Calu3 (cell line): ENCODE measurements at regions not wholly inside any gene's neighbourhood (a gene's known extent, or its start where the extent isn't known, plus 50 kb on each side); places are given as distances from the start of the nearest gene placed in this dataset.
A peak's percentile ranks its signal among the peaks of the same experiment; 100 is the strongest.

ENCODE experiments used
- BruUV-seq: library from RNA; stranded (reverse); fragments of 400-500 nt; replicated peaks from 2 replicates; lab custom pipeline; 2021; lab: Mats Ljungman, UMichigan
- CTCF ChIA-PET: fragments of 300-600 bp; sonication (Branson Sonifier 250); formaldehyde crosslinking; loops from one replicate; lab custom pipeline; 2022; ENCODE audit warnings: antibody characterized with exemption; lab: Charles Lee
- DNase-seq: peaks from one replicate; pipeline ENCODE4 v3.0.0; 2022
- H3K27ac Mint-ChIP-seq: one replicate; pipeline ENCODE4 v1.8.0; 2022; ENCODE audit warnings: mixed read lengths; ENCODE audit not compliant: unreplicated experiment
- H3K27me3 Mint-ChIP-seq: one replicate; pipeline ENCODE4 v1.8.0; 2022; ENCODE audit warnings: mixed read lengths; ENCODE audit not compliant: unreplicated experiment
- H3K36me3 Mint-ChIP-seq: one replicate; pipeline ENCODE4 v1.8.0; 2022; ENCODE audit warnings: mild to moderate bottlenecking, moderate library complexity, mixed read lengths; ENCODE audit not compliant: insufficient read depth, unreplicated experiment
- H3K4me1 Mint-ChIP-seq: one replicate; pipeline ENCODE4 v1.8.0; 2022; ENCODE audit warnings: mild to moderate bottlenecking, low read depth, mixed read lengths; ENCODE audit not compliant: unreplicated experiment
- H3K4me3 Mint-ChIP-seq: one replicate; pipeline ENCODE4 v1.8.0; 2022; ENCODE audit warnings: mild to moderate bottlenecking, low read depth, moderate library complexity, mixed read lengths; ENCODE audit not compliant: unreplicated experiment
- H3K9me3 Mint-ChIP-seq: one replicate; pipeline ENCODE4 v1.8.0; 2022; ENCODE audit warnings: low read depth, mixed read lengths; ENCODE audit not compliant: unreplicated experiment
- intact Hi-C: fragments of 100-400 bp; cut with micrococcal nuclease; formaldehyde crosslinking; loops from one replicate; pipeline ENCODE4 v1.10.0; 2022; ENCODE audit not compliant: unreplicated experiment
- TF ChIP-seq, protein P1 (sequence below): fragments of 200-600 bp; IDR thresholded peaks from one replicate; pipeline ENCODE4 v1.8.0; 2022; ENCODE audit warnings: antibody characterized with exemption; ENCODE audit not compliant: unreplicated experiment

DNA sequence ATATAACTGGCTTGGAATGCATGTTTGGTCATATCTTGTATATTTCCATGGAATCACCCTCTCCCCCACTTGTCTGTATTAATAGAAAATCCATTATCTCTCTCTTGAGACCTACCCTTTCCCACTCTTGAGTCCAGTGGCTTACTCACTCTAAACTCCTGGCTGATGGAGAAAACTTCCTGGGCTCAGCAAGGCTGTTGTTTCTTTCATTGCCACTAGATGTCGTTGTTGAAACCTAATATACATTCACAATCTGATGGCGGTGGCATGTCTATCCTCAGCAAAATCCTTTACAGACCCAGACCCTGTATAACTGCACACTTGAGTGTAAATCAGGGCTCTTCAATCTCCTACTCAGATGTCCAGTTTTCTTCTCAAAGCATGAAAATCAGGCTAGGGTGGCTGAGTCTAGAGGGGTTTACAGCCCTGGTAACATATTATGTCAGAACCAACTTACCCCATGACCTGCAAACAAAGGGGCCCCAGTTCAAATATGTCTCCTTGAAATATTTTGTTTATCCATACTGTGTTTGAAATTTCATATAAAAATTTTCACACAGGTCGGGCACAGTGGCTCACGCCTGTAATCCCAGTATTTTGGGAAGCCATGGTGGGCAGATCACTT is 70.0 kb upstream of the FAM241A start:
- TF ChIP-seq, protein P1, sequence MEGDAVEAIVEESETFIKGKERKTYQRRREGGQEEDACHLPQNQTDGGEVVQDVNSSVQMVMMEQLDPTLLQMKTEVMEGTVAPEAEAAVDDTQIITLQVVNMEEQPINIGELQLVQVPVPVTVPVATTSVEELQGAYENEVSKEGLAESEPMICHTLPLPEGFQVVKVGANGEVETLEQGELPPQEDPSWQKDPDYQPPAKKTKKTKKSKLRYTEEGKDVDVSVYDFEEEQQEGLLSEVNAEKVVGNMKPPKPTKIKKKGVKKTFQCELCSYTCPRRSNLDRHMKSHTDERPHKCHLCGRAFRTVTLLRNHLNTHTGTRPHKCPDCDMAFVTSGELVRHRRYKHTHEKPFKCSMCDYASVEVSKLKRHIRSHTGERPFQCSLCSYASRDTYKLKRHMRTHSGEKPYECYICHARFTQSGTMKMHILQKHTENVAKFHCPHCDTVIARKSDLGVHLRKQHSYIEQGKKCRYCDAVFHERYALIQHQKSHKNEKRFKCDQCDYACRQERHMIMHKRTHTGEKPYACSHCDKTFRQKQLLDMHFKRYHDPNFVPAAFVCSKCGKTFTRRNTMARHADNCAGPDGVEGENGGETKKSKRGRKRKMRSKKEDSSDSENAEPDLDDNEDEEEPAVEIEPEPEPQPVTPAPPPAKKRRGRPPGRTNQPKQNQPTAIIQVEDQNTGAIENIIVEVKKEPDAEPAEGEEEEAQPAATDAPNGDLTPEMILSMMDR, result peak; percentile 41
- CTCF ChIA-PET, result no interaction called here
- Mint-ChIP-seq H3K9me3 (peaks cover 3% of the 10 kb centered on the region), H3K36me3 (no peaks in the 10 kb centered on the region), H3K27me3 (no peaks in the 10 kb centered on the region), H3K4me3 (no peak overlapping the region), H3K27ac (no peak overlapping the region), H3K4me1 (peaks cover 14% of the 10 kb centered on the region)
- BruUV-seq, result no TSS peak
- DNase-seq, result peak; percentile 30
- intact Hi-C loops, result no loop called here

DNA sequence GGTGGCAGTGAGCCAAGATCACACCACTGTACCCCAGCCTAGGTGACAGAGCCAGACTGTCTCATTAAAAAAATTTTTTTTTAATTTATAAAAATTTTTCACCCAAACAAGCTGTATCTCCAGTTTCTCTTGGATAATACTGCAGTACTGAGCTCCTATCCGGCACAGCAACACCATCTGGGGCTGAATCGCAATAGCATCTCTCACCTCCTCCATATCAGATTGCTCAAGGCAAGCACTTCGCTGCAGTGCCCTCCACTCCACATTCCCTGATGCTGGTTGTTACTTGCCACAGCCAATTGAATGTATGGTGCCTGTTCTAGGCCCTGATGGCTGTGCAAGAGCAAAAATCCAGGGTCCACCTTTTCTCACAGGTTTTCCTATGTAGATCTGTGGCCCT is 69.3 kb upstream of the FAM241A start:
- no peak for DNase-seq
- no peak overlapping the region for H3K4me3 Mint-ChIP-seq
- no TSS peak for BruUV-seq
- CTCF ChIA-PET, result no interaction called here
- intact Hi-C loops, result no loop called here
- H3K9me3 Mint-ChIP-seq, result peaks cover 3% of the 10 kb centered on the region
- TF ChIP-seq, protein P1, result no peak
- H3K27ac Mint-ChIP-seq, result no peak overlapping the region
- H3K4me1 Mint-ChIP-seq, result peaks cover 14% of the 10 kb centered on the region
- no peaks in the 10 kb centered on the region for H3K36me3 Mint-ChIP-seq
- H3K27me3 Mint-ChIP-seq, result no peaks in the 10 kb centered on the region

DNA sequence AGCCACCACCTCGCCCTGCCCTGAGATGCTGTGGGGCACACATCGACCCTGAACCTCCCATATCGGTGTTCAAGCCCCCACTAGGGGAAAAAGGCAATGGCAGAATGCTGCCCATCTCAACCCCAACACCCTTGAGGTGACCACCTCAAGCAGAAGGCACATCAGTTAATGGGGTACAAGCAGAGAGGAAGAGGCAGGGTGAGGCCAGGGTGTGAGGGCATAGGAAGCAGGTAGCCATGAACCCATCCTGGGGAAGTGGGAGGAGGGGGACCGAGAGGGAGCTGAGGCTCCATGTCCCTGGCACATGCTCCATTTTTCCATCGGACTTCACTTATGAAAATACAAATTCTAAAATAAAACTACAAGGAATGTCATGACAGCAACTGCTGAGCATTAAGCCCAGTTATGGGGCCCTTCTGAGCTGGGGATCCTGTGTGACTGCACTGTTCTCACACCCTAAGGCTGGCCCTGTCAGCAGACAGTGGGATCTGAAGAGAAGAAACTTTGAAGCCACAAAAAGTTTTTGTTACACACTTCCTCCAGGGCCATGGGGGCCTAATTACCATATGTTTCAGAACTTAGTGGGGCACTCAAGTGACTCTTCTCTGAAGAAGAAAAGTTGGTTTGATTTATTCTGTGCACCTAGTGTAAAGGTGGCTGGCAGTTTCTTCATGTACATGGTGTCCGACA is 68.2 kb upstream of the FAM241A start:
- no peak overlapping the region for H3K4me3 Mint-ChIP-seq
- DNase-seq, result no peak
- peaks cover 14% of the 10 kb centered on the region for H3K4me1 Mint-ChIP-seq
- no peaks in the 10 kb centered on the region for H3K27me3 Mint-ChIP-seq
- no peaks in the 10 kb centered on the region for H3K36me3 Mint-ChIP-seq
- TF ChIP-seq, protein P1, result no peak
- no peak overlapping the region for H3K27ac Mint-ChIP-seq
- BruUV-seq, result no TSS peak
- H3K9me3 Mint-ChIP-seq, result peaks cover 3% of the 10 kb centered on the region
- intact Hi-C loops, result no loop called here
- CTCF ChIA-PET, result no interaction called here

DNA sequence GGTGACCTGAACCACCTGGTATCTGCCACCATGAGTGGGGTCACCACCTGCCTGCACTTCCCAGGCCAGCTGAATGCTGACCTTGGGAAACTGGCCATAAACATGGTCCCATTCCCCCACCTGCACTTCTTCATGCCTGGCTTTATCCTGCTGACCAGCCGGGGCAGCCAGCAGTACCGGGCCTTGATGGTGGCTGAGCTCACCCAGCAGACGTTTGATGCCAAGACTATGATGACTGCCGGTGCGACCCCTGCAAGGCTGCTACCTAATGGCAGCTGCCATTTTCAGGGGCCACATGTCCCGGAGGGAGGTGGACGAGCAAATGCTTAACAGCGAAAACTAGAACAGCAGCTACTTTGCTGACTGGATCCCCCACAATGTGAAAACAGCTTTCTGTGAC is 67.5 kb upstream of the FAM241A start:
- no TSS peak for BruUV-seq
- DNase-seq, result no peak
- TF ChIP-seq, protein P1, result no peak
- Mint-ChIP-seq H3K27me3 (no peaks in the 10 kb centered on the region), H3K4me1 (peaks cover 14% of the 10 kb centered on the region), H3K4me3 (no peak overlapping the region), H3K36me3 (no peaks in the 10 kb centered on the region), H3K9me3 (peaks cover 3% of the 10 kb centered on the region), H3K27ac (no peak overlapping the region)
- CTCF ChIA-PET, result no interaction called here
- intact Hi-C loops, result no loop called here
